ENCODE measurements at regions not wholly inside any gene's neighbourhood (a gene's known extent, or its start where the extent isn't known, plus 50 kb on each side); places are given as distances from the start of the nearest gene placed in this dataset.

- TF ChIP-seq LRRFIP1 (CRISPR knock-in tag; conservative IDR thresholded peaks at IDR 0.05), result no peak
- peak; percentile 57 for TF ChIP-seq ZMYM3 (CRISPR knock-in tag; IDR thresholded peaks at IDR 0.05)
- TF ChIP-seq CTCF (CRISPR knock-in tag; IDR thresholded peaks at IDR 0.05), result 0 out of 2 replicates have a peak, but pooled peaks have one; percentile 13
- TF ChIP-seq, protein P1, sequence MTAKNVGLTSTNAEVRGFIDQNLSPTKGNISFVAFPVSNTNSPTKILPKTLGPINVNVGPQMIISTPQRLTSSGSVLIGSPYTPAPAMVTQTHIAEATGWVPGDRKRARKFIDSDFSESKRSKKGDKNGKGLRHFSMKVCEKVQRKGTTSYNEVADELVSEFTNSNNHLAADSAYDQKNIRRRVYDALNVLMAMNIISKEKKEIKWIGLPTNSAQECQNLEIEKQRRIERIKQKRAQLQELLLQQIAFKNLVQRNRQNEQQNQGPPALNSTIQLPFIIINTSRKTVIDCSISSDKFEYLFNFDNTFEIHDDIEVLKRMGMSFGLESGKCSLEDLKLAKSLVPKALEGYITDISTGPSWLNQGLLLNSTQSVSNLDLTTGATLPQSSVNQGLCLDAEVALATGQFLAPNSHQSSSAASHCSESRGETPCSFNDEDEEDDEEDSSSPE (CRISPR knock-in tag; IDR thresholded peaks at IDR 0.05), result no peak
- no peak for TF ChIP-seq ASH2L (IDR thresholded peaks at IDR 0.05; ENCODE audit: insufficient read length, low read depth, low read length)
- no peak; the same call in 1 of the 2 replicates for TF ChIP-seq EHMT2 (IDR thresholded peaks at IDR 0.05; ENCODE audit: borderline replicate concordance, low read depth, low read length)
- TF ChIP-seq SYNCRIP (IDR thresholded peaks at IDR 0.05; ENCODE audit: insufficient read depth, low read depth, low read length), result no peak
- TF ChIP-seq ZNF562 (CRISPR knock-in tag; IDR thresholded peaks at IDR 0.05; ENCODE audit: borderline replicate concordance), result no peak
- no peak for TF ChIP-seq TBP (CRISPR knock-in tag; IDR thresholded peaks at IDR 0.05)
- no peak for TF ChIP-seq ZNF589 (CRISPR knock-in tag; conservative IDR thresholded peaks at IDR 0.05)
- peak; percentile 96 for TF ChIP-seq MED1 (CRISPR knock-in tag; IDR thresholded peaks at IDR 0.05)
- TF ChIP-seq, protein P2, sequence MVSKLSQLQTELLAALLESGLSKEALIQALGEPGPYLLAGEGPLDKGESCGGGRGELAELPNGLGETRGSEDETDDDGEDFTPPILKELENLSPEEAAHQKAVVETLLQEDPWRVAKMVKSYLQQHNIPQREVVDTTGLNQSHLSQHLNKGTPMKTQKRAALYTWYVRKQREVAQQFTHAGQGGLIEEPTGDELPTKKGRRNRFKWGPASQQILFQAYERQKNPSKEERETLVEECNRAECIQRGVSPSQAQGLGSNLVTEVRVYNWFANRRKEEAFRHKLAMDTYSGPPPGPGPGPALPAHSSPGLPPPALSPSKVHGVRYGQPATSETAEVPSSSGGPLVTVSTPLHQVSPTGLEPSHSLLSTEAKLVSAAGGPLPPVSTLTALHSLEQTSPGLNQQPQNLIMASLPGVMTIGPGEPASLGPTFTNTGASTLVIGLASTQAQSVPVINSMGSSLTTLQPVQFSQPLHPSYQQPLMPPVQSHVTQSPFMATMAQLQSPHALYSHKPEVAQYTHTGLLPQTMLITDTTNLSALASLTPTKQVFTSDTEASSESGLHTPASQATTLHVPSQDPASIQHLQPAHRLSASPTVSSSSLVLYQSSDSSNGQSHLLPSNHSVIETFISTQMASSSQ (IDR thresholded peaks at IDR 0.05; ENCODE audit: low read depth), result peak; percentile 39; the same call in 1 of the 2 replicates
- TF ChIP-seq, protein P2 (CRISPR knock-in tag; IDR thresholded peaks at IDR 0.05; ENCODE audit: borderline replicate concordance), result peak; percentile 53; the same call in 1 of the 2 replicates
These were observed 64.2 kb downstream of the FAM43A start (continued) for GRCh38 chr3:194749631-194750490.
